OCI-LY7 (cell line): ENCODE measurements at regions not wholly inside any gene's neighbourhood (a gene's known extent, or its start where the extent isn't known, plus 50 kb on each side); places are given as distances from the start of the nearest gene placed in this dataset.

ENCODE experiments used
- CTCF ChIP-seq: fragments of 200-600 bp; sonication (generic); conservative IDR thresholded peaks from 2 replicates; pipeline ENCODE4 v1.5.1; 2014; ENCODE audit warnings: mild to moderate bottlenecking, antibody characterized with exemption, low read length, moderate library complexity, mixed read lengths
- EZH2phosphoT487 ChIP-seq: fragments of 200-600 bp; sonication (generic); IDR thresholded peaks from 2 replicates; pipeline ENCODE4 v1.6.1; 2018; ENCODE audit warnings: low read depth, borderline replicate concordance, mild to moderate bottlenecking, mixed run types, antibody characterized with exemption, low read length, moderate library complexity, mixed read lengths

GRCh38 chr18:46379323-46379950 is 275.3 kb downstream of the HAUS1 start:
- no peak for TF ChIP-seq CTCF
- TF ChIP-seq EZH2phosphoT487: no peak
